KOPT-K1 (cell line): ENCODE measurements at regions not wholly inside any gene's neighbourhood (a gene's known extent, or its start where the extent isn't known, plus 50 kb on each side); places are given as distances from the start of the nearest gene placed in this dataset.
"Not testable (repeated sequence)": the region's sequence is repeated elsewhere in the genome, so short reads cannot be mapped to it uniquely, and the experiment has no call there.

ENCODE experiments used
- H3K27ac ChIP-seq: fragments of 200-600 bp; sonication (generic); 2 replicates; pipeline ENCODE4 v1.5.1; 2016; ENCODE audit warnings: antibody characterized with exemption, mild to moderate bottlenecking, low read depth, low read length; ENCODE audit not compliant: poor library complexity, severe bottlenecking
- H3K36me3 ChIP-seq: fragments of 200-600 bp; sonication (generic); 2 replicates; pipeline ENCODE4 v1.5.1; 2017; ENCODE audit warnings: antibody characterized with exemption, mild to moderate bottlenecking, low read length, moderate library complexity; ENCODE audit not compliant: insufficient read depth
- H3K9me3 ChIP-seq: fragments of 200-600 bp; sonication (generic); 2 replicates; pipeline ENCODE4 v1.5.1; 2017; ENCODE audit warnings: antibody characterized with exemption, low read length, mild to moderate bottlenecking; ENCODE audit not compliant: insufficient read depth, poor library complexity, severe bottlenecking

DNA sequence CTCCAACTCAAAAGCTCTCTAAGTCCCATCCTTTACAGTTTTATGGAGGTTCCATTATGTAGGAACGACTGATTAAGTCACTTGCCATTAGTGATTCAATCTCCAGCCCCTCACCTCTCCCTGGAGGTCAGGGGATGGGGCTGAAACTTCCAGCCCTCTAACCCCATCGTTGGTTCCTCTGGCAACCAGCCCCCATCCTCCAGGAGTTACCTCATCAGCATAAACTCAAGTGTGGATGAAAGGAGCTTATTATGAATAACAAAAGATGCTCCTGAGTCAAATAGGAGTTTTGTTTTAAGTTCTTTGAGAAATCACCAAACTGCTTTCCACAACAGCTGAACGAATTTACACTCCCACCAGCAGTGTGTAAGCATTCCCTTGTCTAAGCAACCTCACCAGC is 494.3 kb upstream of the AUTS2 start:
- peaks cover 8% of the 10 kb centered on the region for H3K9me3 ChIP-seq
- H3K36me3 ChIP-seq = no peaks in the 10 kb centered on the region
- H3K27ac ChIP-seq = no peak overlapping the region

DNA sequence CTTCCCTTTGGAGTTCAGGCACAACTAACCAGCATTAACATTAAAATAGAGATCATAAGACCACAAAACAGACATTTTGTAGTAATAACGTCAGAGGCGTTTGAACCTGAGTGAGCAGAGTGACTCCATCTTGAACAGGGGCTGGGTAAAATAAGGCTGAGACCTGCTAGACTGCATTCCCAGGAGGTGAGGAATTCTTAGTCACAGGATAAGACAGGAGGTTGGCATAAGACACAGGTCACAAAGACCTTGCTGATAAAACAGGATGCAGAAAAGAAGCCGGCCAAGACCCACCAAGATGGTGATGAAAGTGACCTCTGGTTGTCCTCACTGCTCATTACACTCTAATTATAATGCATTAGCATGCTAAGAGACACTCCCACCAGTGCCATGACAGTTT is 493.2 kb upstream of the AUTS2 start:
- no peak overlapping the region for H3K27ac ChIP-seq
- peaks cover 8% of the 10 kb centered on the region for H3K9me3 ChIP-seq
- H3K36me3 ChIP-seq = no peaks in the 10 kb centered on the region

DNA sequence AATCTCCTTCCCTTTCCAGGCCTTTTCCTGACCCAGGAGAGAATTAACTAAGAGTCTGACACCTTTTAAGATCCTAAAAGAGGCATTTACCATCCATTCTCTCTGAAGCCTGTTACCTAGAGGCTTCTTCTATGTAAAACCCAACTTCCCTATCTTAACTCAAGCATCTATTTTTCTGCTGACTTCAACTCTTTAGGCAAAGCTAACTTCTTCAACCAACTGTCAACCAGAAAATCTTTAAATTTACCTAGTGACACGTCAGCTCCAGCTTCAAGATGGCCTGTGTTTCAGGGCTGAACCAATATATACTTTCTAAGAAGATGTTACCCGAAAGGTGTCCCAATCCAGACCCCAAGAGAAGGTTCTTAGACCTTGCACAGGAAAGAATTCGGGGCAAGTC is 492.3 kb upstream of the AUTS2 start:
- no peak overlapping the region for H3K27ac ChIP-seq
- H3K36me3 ChIP-seq = no peaks in the 10 kb centered on the region
- H3K9me3 ChIP-seq = peaks cover 4% of the 10 kb centered on the region

DNA sequence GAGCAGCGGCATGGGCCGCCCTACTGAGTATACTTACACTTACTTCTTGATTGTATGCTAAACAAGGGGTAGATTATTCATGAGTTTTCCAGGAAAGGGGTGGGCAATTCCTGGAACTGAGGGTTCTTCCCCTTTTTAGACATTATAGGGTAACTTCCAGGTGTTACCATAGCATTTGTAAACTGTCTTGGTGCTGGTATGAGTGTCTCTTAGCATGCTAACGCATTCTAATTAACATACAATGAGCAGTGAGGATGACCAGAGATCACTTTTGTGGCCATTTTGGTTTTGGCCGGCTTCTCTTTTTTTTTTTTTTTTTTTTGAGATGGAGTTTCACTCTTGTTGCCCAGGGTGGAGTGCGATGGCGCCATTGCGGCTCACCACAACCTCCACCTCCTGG is 491.8 kb upstream of the AUTS2 start:
- not testable (repeated sequence) for H3K9me3 ChIP-seq, H3K27ac ChIP-seq, H3K36me3 ChIP-seq

DNA sequence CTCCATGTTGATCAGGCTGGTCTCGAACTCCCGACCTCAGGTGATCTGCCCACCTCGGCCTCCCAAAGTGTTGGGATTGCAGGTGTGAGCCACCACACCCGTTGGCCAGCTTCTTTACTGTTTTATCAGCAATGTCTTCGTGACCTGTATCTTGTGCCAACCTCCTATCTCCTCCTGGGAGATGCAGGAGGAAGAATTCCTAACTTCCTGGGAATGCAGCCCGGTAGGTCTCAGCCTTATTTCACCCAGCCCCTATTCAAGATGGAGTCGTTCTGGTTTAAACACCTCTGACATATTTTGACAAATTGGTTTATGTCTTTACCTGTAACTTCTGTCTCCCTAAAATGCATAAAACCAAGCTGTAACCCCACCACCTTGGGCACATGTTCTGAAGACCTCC is 491.3 kb upstream of the AUTS2 start:
- not testable (repeated sequence) for H3K36me3 ChIP-seq, H3K9me3 ChIP-seq, H3K27ac ChIP-seq

- Histone ChIP-seq H3K9me3 (peaks cover 10% of the 10 kb centered on the region), H3K36me3 (no peaks in the 10 kb centered on the region), H3K27ac (no peak overlapping the region)
Measured at GRCh38 chr7:69108097-69108496, 490.2 kb upstream of the AUTS2 start.

DNA sequence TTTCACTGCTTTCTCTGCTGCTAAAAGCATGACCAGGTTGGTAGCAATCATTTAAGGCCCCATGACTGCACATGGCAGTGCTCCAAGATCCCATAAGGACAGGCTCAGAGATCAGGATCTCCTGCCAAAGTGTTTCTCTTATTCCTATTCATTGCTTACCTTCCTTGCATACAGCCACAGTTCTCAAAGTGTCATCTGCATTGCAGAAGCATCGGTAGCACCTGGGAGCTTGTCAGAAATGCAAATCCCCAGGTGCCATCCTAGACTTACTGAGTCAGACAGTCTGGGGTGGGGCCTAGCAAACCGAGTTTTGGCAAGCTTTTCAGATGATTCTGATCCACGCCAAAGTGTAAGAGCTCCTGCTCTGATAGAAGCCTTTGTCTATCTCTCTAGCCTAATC is 489.0 kb upstream of the AUTS2 start:
- Histone ChIP-seq H3K9me3 (peaks cover 10% of the 10 kb centered on the region), H3K36me3 (no peaks in the 10 kb centered on the region), H3K27ac (no peak overlapping the region)

GRCh38 chr7:69109879-69110278 is 488.4 kb upstream of the AUTS2 start:
- peaks cover 10% of the 10 kb centered on the region for H3K9me3 ChIP-seq
- no peak overlapping the region for H3K27ac ChIP-seq
- H3K36me3 ChIP-seq = no peaks in the 10 kb centered on the region

DNA sequence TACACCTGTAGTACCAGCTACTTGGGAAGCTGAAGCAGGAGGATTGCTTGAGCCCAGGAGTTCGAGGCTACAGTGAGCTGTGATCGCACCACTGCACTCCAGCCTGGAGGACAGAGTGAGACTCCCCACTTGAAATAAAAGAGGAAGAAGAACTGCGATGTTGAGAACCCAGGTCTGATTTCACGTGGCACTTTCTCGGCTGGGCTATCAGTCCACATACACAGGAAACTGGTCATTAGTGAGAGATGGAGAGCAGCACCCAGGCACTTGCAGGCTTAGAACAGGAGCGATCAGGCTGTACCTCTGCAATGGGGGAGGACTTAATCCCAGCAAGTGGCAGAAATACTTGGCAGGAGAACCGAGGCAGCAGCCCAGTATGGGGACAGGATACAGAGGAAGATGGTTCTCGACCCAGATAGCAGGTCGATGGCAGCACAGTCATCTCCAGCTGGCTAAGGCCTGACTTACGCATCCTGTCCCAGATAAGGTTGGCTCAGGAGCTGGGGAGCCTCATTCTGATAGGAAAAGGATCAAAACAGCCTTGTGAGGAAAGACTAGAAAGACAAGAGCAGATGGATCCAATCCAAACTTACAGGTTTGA is 487.7 kb upstream of the AUTS2 start:
- H3K9me3 ChIP-seq = peaks cover 10% of the 10 kb centered on the region
- H3K36me3 ChIP-seq = no peaks in the 10 kb centered on the region
- H3K27ac ChIP-seq = no peak overlapping the region

- H3K9me3 ChIP-seq = peaks cover 7% of the 10 kb centered on the region
- no peaks in the 10 kb centered on the region for H3K36me3 ChIP-seq
- no peak overlapping the region for H3K27ac ChIP-seq
Measured at GRCh38 chr7:69114374-69114773, 483.9 kb upstream of the AUTS2 start.

- H3K9me3 ChIP-seq = peaks cover 7% of the 10 kb centered on the region
- H3K27ac ChIP-seq = no peak overlapping the region
- no peaks in the 10 kb centered on the region for H3K36me3 ChIP-seq
Measured at GRCh38 chr7:69115788-69116187, 482.5 kb upstream of the AUTS2 start.

- H3K27ac ChIP-seq, H3K9me3 ChIP-seq, H3K36me3 ChIP-seq: not testable (repeated sequence)
Measured at GRCh38 chr7:69116196-69116595, 482.1 kb upstream of the AUTS2 start.

DNA sequence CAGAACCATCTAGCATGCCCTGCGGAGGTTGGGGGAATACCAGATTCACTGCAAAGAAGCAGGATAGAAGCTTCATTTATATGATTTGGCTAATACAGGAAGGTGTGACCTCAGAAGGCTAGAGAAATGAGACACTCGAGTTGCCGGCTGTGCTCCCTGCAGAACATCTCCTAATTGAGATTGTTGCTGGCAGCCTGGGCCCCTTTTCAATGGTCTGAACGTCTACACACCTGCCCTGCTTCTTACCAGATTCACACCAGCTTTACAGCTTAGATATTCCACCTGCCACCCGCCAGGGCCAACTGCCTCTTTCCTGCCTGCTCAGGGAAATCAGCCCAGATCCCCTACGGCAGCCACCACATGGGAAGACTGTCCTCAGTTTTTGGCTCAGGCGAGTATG is 475.3 kb upstream of the AUTS2 start:
- Histone ChIP-seq H3K36me3 (no peaks in the 10 kb centered on the region), H3K27ac (no peak overlapping the region), H3K9me3 (no peaks in the 10 kb centered on the region)

DNA sequence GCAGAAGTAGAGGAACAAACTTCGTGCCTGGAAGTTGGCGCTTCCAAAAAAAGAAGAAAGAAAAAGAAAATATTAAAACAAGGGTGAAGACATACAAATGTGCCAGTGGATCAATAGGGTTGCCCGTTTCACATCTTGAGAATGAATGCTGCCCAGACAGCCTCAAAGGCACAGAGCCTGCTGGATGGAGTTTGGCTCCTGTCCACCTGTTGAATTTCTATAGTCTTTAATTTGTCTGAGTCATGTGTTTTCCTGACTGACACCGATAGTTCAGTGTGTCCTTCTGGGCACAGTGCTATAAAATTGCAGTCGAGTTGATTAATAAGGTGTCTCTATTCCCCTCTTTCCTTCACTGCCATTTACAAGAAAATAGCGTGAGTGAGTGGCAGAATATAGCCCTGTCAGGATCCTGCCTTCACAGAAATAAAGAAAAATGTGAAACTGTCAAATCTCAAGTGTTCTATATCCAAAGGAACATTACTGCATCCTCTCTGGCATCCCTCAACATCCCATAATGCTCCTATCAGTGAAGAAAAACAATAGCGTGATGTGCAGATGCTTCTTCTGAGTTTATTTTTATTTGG is 471.3 kb upstream of the AUTS2 start:
- Histone ChIP-seq H3K9me3 (no peaks in the 10 kb centered on the region), H3K27ac (no peak overlapping the region)

GRCh38 chr7:69129524-69129923 is 468.8 kb upstream of the AUTS2 start:
- H3K9me3 ChIP-seq = no peaks in the 10 kb centered on the region
- H3K36me3 ChIP-seq = no peaks in the 10 kb centered on the region
- no peak overlapping the region for H3K27ac ChIP-seq

More for the DNA sequence above, 471.3 kb upstream of the AUTS2 start:
- H3K36me3 ChIP-seq = no peaks in the 10 kb centered on the region

DNA sequence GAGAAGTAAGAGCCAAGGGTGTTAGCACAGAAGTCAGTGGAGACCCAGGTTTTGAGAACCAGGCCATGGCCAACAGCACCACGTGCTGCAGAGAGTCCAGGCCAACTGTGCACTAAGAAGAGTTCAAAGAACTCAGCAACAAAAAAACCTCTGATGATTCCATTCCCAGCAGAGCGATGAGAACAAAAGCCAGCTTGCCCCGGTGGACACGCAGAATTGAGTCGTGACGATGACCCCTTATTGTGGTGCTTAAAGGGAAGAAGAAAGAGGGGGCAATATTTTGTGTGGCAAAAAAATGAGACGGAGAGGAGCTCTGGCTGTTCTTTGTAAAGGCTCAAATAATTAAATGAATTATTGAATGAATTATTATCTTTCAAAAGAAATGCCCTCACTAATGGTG is 468.3 kb upstream of the AUTS2 start:
- H3K36me3 ChIP-seq = no peaks in the 10 kb centered on the region
- H3K9me3 ChIP-seq = no peaks in the 10 kb centered on the region
- no peak overlapping the region for H3K27ac ChIP-seq
